Gastroesophageal sphincter (tissue), 4 donors: ENCODE measurements at regions not wholly inside any gene's neighbourhood (a gene's known extent, or its start where the extent isn't known, plus 50 kb on each side); places are given as distances from the start of the nearest gene placed in this dataset.

Experiments
- ATAC-seq: fragments of 150-250 bp; one replicate; pipeline ENCODE4 v1.9.1; 2016; ENCODE audit warnings: mild to moderate bottlenecking, moderate library complexity
- H3K27ac ChIP-seq, 4 donors: fragments of 200-600 bp; sonication (generic) in 3 of 4; 1 replicate in 3 of 4; 2 replicates in 1 of 4; pipeline ENCODE4 v1.5.1; 2016 to 2019
- H3K27me3 ChIP-seq: fragments of 200-600 bp; sonication (generic); one replicate; pipeline ENCODE4 v1.5.1; 2019
- H3K36me3 ChIP-seq, 2 donors: fragments of 200-600 bp; sonication (generic); one replicate each; pipeline ENCODE4 v1.5.1; 2019; ENCODE audit warnings: control low read depth in 1 of 2
- H3K4me1 ChIP-seq, 3 donors: fragments of 200-600 bp; sonication (generic); 1 replicate in 2 of 3; 2 replicates in 1 of 3; pipeline ENCODE4 v1.5.1; 2016 to 2019; ENCODE audit warnings: control low read depth in 2 of 3
- H3K4me3 ChIP-seq, 2 donors: fragments of 200-600 bp; sonication (generic); one replicate each; pipeline ENCODE4 v1.5.1; 2019; ENCODE audit warnings: mild to moderate bottlenecking in 1 of 2, moderate library complexity in 1 of 2
- H3K9me3 ChIP-seq, 3 donors: fragments of 200-600 bp; sonication (generic); one replicate each; pipeline ENCODE4 v1.5.1; 2017 to 2019; ENCODE audit warnings: control low read depth in 2 of 3
- CTCF ChIP-seq, 4 experiments: fragments of 200-600 bp in 2 of 4; fragments of 450-650 bp in 2 of 4; sonication (generic) in 1 of 4; IDR thresholded peaks; one replicate each; pipeline ENCODE4 v1.5.1; 2017 to 2019; ENCODE audit warnings: antibody characterized with exemption in 4 of 4, mild to moderate bottlenecking in 2 of 4, moderate library complexity in 2 of 4
- EP300 ChIP-seq: sonication (generic); formaldehyde crosslinking; IDR thresholded peaks from one replicate; pipeline ENCODE4 v1.6.1; 2017; ENCODE audit warnings: antibody characterized with exemption, mild to moderate bottlenecking
- POLR2A ChIP-seq, 2 donors: fragments of 450-650 bp; IDR thresholded peaks; one replicate each; pipeline ENCODE4 v1.6.1; 2017; ENCODE audit warnings: antibody characterized with exemption in 2 of 2, mild to moderate bottlenecking in 2 of 2, moderate library complexity in 1 of 2
- POLR2AphosphoS5 ChIP-seq: sonication (generic); formaldehyde crosslinking; IDR thresholded peaks from one replicate; pipeline ENCODE4 v1.6.1; 2017; ENCODE audit warnings: antibody characterized with exemption
- WGBS, 2 donors: methylation state at CpG; one replicate each; pipeline ENCODE4 v1.1.5; 2018; ENCODE audit warnings: low coverage in 1 of 2; 5-methylcytosine and 5-hydroxymethylcytosine counted together

GRCh38 chr12:126895951-126896913 lies 1370.7 kb upstream of the TMEM132C start:
- no peak overlapping the region for H3K27ac ChIP-seq
- 61 to 69% methylated on average over 3 to 4 of the region's 4 CpGs for WGBS, 2 donors

GRCh38 chr12:126897102-126897501 lies 1369.9 kb upstream of the TMEM132C start:
- TF ChIP-seq POLR2AphosphoS5 (no peak), EP300 (no peak), POLR2A (IDR thresholded peaks at IDR 0.05) (no peak), CTCF (IDR thresholded peaks at IDR 0.05) (no peak)
- Histone ChIP-seq H3K27me3 (peaks cover 30% of the 10 kb centered on the region), H3K9me3 (no peaks in the 10 kb centered on the region), H3K4me3 (no peak overlapping the region), H3K4me1 (no peaks in the 10 kb centered on the region), H3K36me3 (no peaks in the 10 kb centered on the region), H3K27ac (no peak overlapping the region)
- 0 to 80% methylated on average over 1 of the region's 1 CpG for WGBS, 2 donors
- no peak for ATAC-seq

More at GRCh38 chr12:126895951-126896913, 1370.7 kb upstream of the TMEM132C start:
- TF ChIP-seq POLR2A (IDR thresholded peaks at IDR 0.05): no peak
- no peak for TF ChIP-seq POLR2AphosphoS5
- TF ChIP-seq EP300: no peak
- no peak for TF ChIP-seq CTCF (IDR thresholded peaks at IDR 0.05)
- Histone ChIP-seq H3K4me1 (no peaks in the 10 kb centered on the region), H3K4me3 (no peak overlapping the region), H3K27me3 (peaks cover 30% of the 10 kb centered on the region), H3K9me3 (no peaks in the 10 kb centered on the region), H3K36me3 (no peaks in the 10 kb centered on the region)
- no peak for ATAC-seq

- ATAC-seq: no peak
- Histone ChIP-seq H3K4me1 (no peaks in the 10 kb centered on the region), H3K36me3 (no peaks in the 10 kb centered on the region), H3K9me3 (no peaks in the 10 kb centered on the region), H3K27ac (no peak overlapping the region), H3K27me3 (peaks cover 30% of the 10 kb centered on the region), H3K4me3 (no peak overlapping the region)
- WGBS, 2 donors: 40 to 67% methylated on average over 3 to 5 of the region's 5 CpGs
- TF ChIP-seq POLR2A (IDR thresholded peaks at IDR 0.05) (no peak), CTCF (IDR thresholded peaks at IDR 0.05) (no peak), POLR2AphosphoS5 (no peak), EP300 (no peak)
Measured at GRCh38 chr12:126897778-126898177, 1369.2 kb upstream of the TMEM132C start.

GRCh38 chr12:126898562-126898961 lies 1368.4 kb upstream of the TMEM132C start:
- H3K4me3 ChIP-seq: no peak overlapping the region
- no peaks in the 10 kb centered on the region for H3K4me1 ChIP-seq
- 57 to 83% methylated on average over 4 of the region's 4 CpGs for WGBS, 2 donors
- H3K27ac ChIP-seq: no peak overlapping the region
- peaks cover 30% of the 10 kb centered on the region for H3K27me3 ChIP-seq
- no peaks in the 10 kb centered on the region for H3K36me3 ChIP-seq
- no peaks in the 10 kb centered on the region for H3K9me3 ChIP-seq
- no peak for TF ChIP-seq EP300
- no peak for ATAC-seq

- no peak overlapping the region for H3K4me3 ChIP-seq
- no peaks in the 10 kb centered on the region for H3K9me3 ChIP-seq
- H3K27me3 ChIP-seq: peaks cover 30% of the 10 kb centered on the region
- no peak overlapping the region for H3K27ac ChIP-seq
- ATAC-seq: no peak
- 57 to 73% methylated on average over 15 to 20 of the region's 31 CpGs for WGBS, 2 donors
- TF ChIP-seq CTCF (IDR thresholded peaks at IDR 0.05) (no peak), POLR2AphosphoS5 (no peak)
- H3K4me1 ChIP-seq: no peaks in the 10 kb centered on the region
- H3K36me3 ChIP-seq: no peaks in the 10 kb centered on the region
Measured at GRCh38 chr12:126899926-126900792, 1366.8 kb upstream of the TMEM132C start.
